A549 (cell line): ENCODE measurements at regions not wholly inside any gene's neighbourhood (a gene's known extent, or its start where the extent isn't known, plus 50 kb on each side); places are given as distances from the start of the nearest gene placed in this dataset.

Experiments
- ATAC-seq, 2 experiments: fragments of 200-7000 bp in 1 of 2; fragments of >200 bp in 1 of 2; cut with Nextera tagmentation in 1 of 2; cut with Tn5 transposase in 1 of 2; 3 replicates each; pipeline versions ENCODE4 v1.8.0 to v1.9.1; 2018 to 2020; ENCODE audit warnings: mild to moderate bottlenecking in 1 of 2, moderate library complexity in 1 of 2
- CTCF ChIA-PET: fragments of 300-600 bp; sonication (Branson Sonifier 250); formaldehyde crosslinking; extraction: SDS; loops from one replicate; lab custom pipeline; 2021; ENCODE audit warnings: antibody characterized with exemption, inconsistent platforms; lab: Yijun Ruan, JAX
- POLR2A ChIA-PET: fragments of 350-600 bp; formaldehyde crosslinking; extraction: SDS; loops from one replicate; lab custom pipeline; 2021; ENCODE audit warnings: antibody characterized with exemption, inconsistent platforms; lab: Yijun Ruan, JAX
- DNase-seq, 2 experiments: peaks; one replicate each; pipeline versions ENCODE4 v3.0.0 to v3.0.0-alpha.2; 2011 to 2016; ENCODE audit warnings: low read depth in 1 of 2, low spot score in 1 of 2
- FAIRE-seq: peaks from 2 replicates; lab custom pipeline; 2011; peaks lifted over from hg19 to GRCh38; lab: Jason Lieb, UNC
- H3K27ac ChIP-seq, 2 experiments: fragments of >200 bp; sonication (Bioruptor Twin); formaldehyde crosslinking; 3 replicates each; pipeline ENCODE4 v1.5.1; 2016 to 2017
- H3K4me1 ChIP-seq: fragments of >200 bp; sonication (Bioruptor Twin); formaldehyde crosslinking; 3 replicates; pipeline ENCODE4 v1.6.1; 2016
- H3K4me2 ChIP-seq: fragments of >200 bp; sonication (Bioruptor Twin); formaldehyde crosslinking; 3 replicates; pipeline ENCODE4 v1.6.1; 2016
- H3K4me3 ChIP-seq: fragments of >200 bp; sonication (Bioruptor Twin); formaldehyde crosslinking; 3 replicates; pipeline ENCODE4 v1.5.1; 2016
- H3K9me3 ChIP-seq: fragments of >200 bp; sonication (Bioruptor Twin); formaldehyde crosslinking; 3 replicates; pipeline ENCODE4 v1.6.1; 2016
- BCL3 ChIP-seq: fragments of >200 bp; sonication (Bioruptor Twin); formaldehyde crosslinking; IDR thresholded peaks from 3 replicates; pipeline ENCODE4 v1.6.1; 2016
- CBX2 ChIP-seq: fragments of 200-600 bp; sonication (generic); IDR thresholded peaks from 2 replicates; pipeline ENCODE4 v1.6.1; 2016; ENCODE audit warnings: low read depth, mild to moderate bottlenecking, borderline replicate concordance
- CBX8 ChIP-seq: fragments of 200-600 bp; sonication (generic); IDR thresholded peaks from 2 replicates; pipeline ENCODE4 v1.6.1; 2016
- CEBPB ChIP-seq, 2 experiments: fragments of >200 bp in 1 of 2; sonication (Bioruptor Twin) in 1 of 2; formaldehyde crosslinking in 1 of 2; IDR thresholded peaks; 2 replicates each; pipeline ENCODE4 v1.6.1; 2012 to 2016
- CHD2 ChIP-seq: fragments of 150-350 bp; IDR thresholded peaks from 2 replicates; pipeline ENCODE4 v1.6.1; 2014; ENCODE audit warnings: low read length; ENCODE audit not compliant: partially characterized antibody
- CHD4 ChIP-seq: fragments of 200-600 bp; sonication (generic); IDR thresholded peaks from 2 replicates; pipeline ENCODE4 v1.6.1; 2016; ENCODE audit warnings: antibody characterized with exemption, mild to moderate bottlenecking, borderline replicate concordance
- CTCF ChIP-seq: fragments of >200 bp; sonication (Bioruptor Twin); formaldehyde crosslinking; IDR thresholded peaks from 3 replicates; pipeline ENCODE4 v1.5.1; 2016
- E2F6 ChIP-seq: IDR thresholded peaks from 2 replicates; pipeline ENCODE4 v1.6.1; 2012; ENCODE audit warnings: low read depth, borderline replicate concordance
- ELK1 ChIP-seq: fragments of 150-350 bp; IDR thresholded peaks from 2 replicates; pipeline ENCODE4 v1.6.1; 2014; ENCODE audit warnings: low read depth, mild to moderate bottlenecking, low read length
- FOSB ChIP-seq: fragments of 250-450 bp; sonication (Bioruptor Pico); IDR thresholded peaks from 2 replicates; pipeline ENCODE4 v1.5.0; 2020; ENCODE audit warnings: mild to moderate bottlenecking, moderate library complexity
- FOXS1 ChIP-seq: fragments of 250-450 bp; sonication (Bioruptor Pico); IDR thresholded peaks from 2 replicates; pipeline ENCODE4 v1.5.0; 2020; ENCODE audit warnings: mild to moderate bottlenecking, moderate library complexity
- HDAC2 ChIP-seq: fragments of 200-600 bp; sonication (generic); IDR thresholded peaks from 2 replicates; pipeline ENCODE4 v1.6.1; 2016
- HOXA7 ChIP-seq: fragments of 250-450 bp; sonication (Bioruptor Pico); IDR thresholded peaks from 2 replicates; pipeline ENCODE4 v1.5.0; 2020; ENCODE audit warnings: mild to moderate bottlenecking, moderate library complexity
- JUNB ChIP-seq: fragments of >200 bp; sonication (Bioruptor Twin); formaldehyde crosslinking; IDR thresholded peaks from 2 replicates; pipeline ENCODE4 v1.6.1; 2016
- KDM1A ChIP-seq: fragments of 200-600 bp; sonication (generic); IDR thresholded peaks from 2 replicates; pipeline ENCODE4 v1.6.1; 2016; ENCODE audit warnings: low read depth, mild to moderate bottlenecking
- KDM5A ChIP-seq: fragments of 200-600 bp; sonication (generic); IDR thresholded peaks from 2 replicates; pipeline ENCODE4 v1.6.1; 2016; ENCODE audit warnings: antibody characterized with exemption, mild to moderate bottlenecking
- MAX ChIP-seq: IDR thresholded peaks from 2 replicates; pipeline ENCODE4 v1.6.1; 2012
- NPAS2 ChIP-seq: fragments of 250-450 bp; sonication (Bioruptor Pico); IDR thresholded peaks from 2 replicates; pipeline ENCODE4 v1.8.0; 2022; ENCODE audit warnings: mild to moderate bottlenecking, moderate library complexity, borderline replicate concordance
- PBX3 ChIP-seq: IDR thresholded peaks from 2 replicates; pipeline ENCODE4 v1.6.1; 2012
- PHF8 ChIP-seq: fragments of 200-600 bp; sonication (generic); IDR thresholded peaks from 2 replicates; pipeline ENCODE4 v1.6.1; 2016; ENCODE audit warnings: low read depth, mild to moderate bottlenecking, antibody characterized with exemption, moderate library complexity, borderline replicate concordance
- RAD21 ChIP-seq, 2 experiments: fragments of >200 bp in 1 of 2; sonication (Bioruptor Twin) in 1 of 2; formaldehyde crosslinking in 1 of 2; IDR thresholded peaks in 1 of 2; conservative IDR thresholded peaks in 1 of 2; 2 replicates in 1 of 2; 3 replicates in 1 of 2; pipeline ENCODE4 v1.6.1; 2012 to 2018; ENCODE audit warnings: inconsistent platforms in 1 of 2
- RARB ChIP-seq: fragments of 250-450 bp; sonication (Bioruptor Pico); IDR thresholded peaks from 2 replicates; pipeline ENCODE4 v1.8.0; 2021; ENCODE audit warnings: mild to moderate bottlenecking, moderate library complexity
- RCOR1 ChIP-seq: fragments of 150-350 bp; IDR thresholded peaks from 2 replicates; pipeline ENCODE4 v1.6.1; 2014; ENCODE audit warnings: antibody characterized with exemption, low read length, low read depth
- RFX5 ChIP-seq: fragments of 450-650 bp; IDR thresholded peaks from 2 replicates; pipeline ENCODE4 v1.7.1; 2014; ENCODE audit warnings: antibody characterized with exemption, mild to moderate bottlenecking, moderate library complexity
- SREBF2 ChIP-seq: fragments of 450-650 bp; IDR thresholded peaks from 2 replicates; pipeline ENCODE4 v1.6.1; 2014; ENCODE audit warnings: mild to moderate bottlenecking, moderate library complexity
- TFCP2L1 ChIP-seq: fragments of 250-450 bp; sonication (Bioruptor Pico); IDR thresholded peaks from 2 replicates; pipeline ENCODE4 v1.5.0; 2021; ENCODE audit warnings: mild to moderate bottlenecking
- ZC3H11A ChIP-seq: fragments of 450-650 bp; IDR thresholded peaks from 2 replicates; pipeline ENCODE4 v1.6.1; 2014; ENCODE audit warnings: antibody characterized with exemption, mild to moderate bottlenecking
- ZNF302 ChIP-seq: fragments of 250-450 bp; sonication (Bioruptor Pico); IDR thresholded peaks from 2 replicates; pipeline ENCODE4 v1.9.0; 2021; ENCODE audit warnings: inconsistent platforms, mild to moderate bottlenecking, moderate library complexity
- ZSCAN20 ChIP-seq: fragments of 250-450 bp; sonication (Bioruptor Pico); IDR thresholded peaks from 2 replicates; pipeline ENCODE4 v1.8.0; 2022; ENCODE audit warnings: mild to moderate bottlenecking, moderate library complexity
- WGBS: methylation state at CpG from one replicate; pipeline ENCODE4 v1.1.6; 2017; ENCODE audit errors: missing lambda C conversion rate; 5-methylcytosine and 5-hydroxymethylcytosine counted together

- no peak overlapping the region for H3K4me2 ChIP-seq
- POLR2A ChIA-PET: no interaction called here
- ATAC-seq (no peak), FAIRE-seq (no peak), DNase-seq (no peak)
- 47% methylated on average over 2 of the region's 2 CpGs for WGBS
- H3K9me3 ChIP-seq: no peaks in the 10 kb centered on the region
- TF ChIP-seq BCL3 (no peak), CBX2 (no peak), TFCP2L1 (CRISPR knock-in tag) (no peak), CBX8 (no peak), KDM1A (no peak), ZSCAN20 (CRISPR knock-in tag) (no peak), HOXA7 (CRISPR knock-in tag) (no peak), ELK1 (no peak), MAX (no peak), RCOR1 (no peak), RAD21 (conservative IDR thresholded peaks at IDR 0.05 in 1 of 2, IDR thresholded peaks at IDR 0.05 in 1 of 2) (no peak), RARB (no peak), NPAS2 (CRISPR knock-in tag) (no peak), JUNB (no peak), CHD4 (no peak), CTCF (no peak), FOXS1 (CRISPR knock-in tag) (no peak), FOSB (CRISPR knock-in tag) (no peak)
- TF ChIP-seq, all 56 proteins: peak for 0
- Histone ChIP-seq H3K4me1 (no peaks in the 10 kb centered on the region), H3K4me3 (no peak overlapping the region), H3K27ac (no peak overlapping the region)
- CTCF ChIA-PET: no interaction called here
These were observed 246.9 kb upstream of the PCDH7 start for GRCh38 chr4:30473225-30473624.

GRCh38 chr4:30495251-30495650, 224.9 kb upstream of the PCDH7 start:
- CTCF ChIA-PET: no interaction called here
- Histone ChIP-seq H3K4me2 (no peak overlapping the region), H3K4me1 (no peaks in the 10 kb centered on the region), H3K27ac (no peak overlapping the region), H3K4me3 (no peak overlapping the region), H3K9me3 (no peaks in the 10 kb centered on the region)
- no peak for FAIRE-seq
- no peak for DNase-seq
- TF ChIP-seq HOXA7 (CRISPR knock-in tag): no peak
- TF ChIP-seq CHD4: no peak
- no peak for TF ChIP-seq CEBPB (IDR thresholded peaks at IDR 0.05)
- TF ChIP-seq HDAC2: no peak
- no peak for TF ChIP-seq E2F6
- TF ChIP-seq RAD21 (conservative IDR thresholded peaks at IDR 0.05 in 1 of 2, IDR thresholded peaks at IDR 0.05 in 1 of 2): no peak
- no peak for TF ChIP-seq ZC3H11A
- TF ChIP-seq NPAS2 (CRISPR knock-in tag): no peak
- TF ChIP-seq PHF8: no peak
- TF ChIP-seq PBX3: no peak
- TF ChIP-seq ZNF302 (CRISPR knock-in tag): no peak
- no peak for TF ChIP-seq TFCP2L1 (CRISPR knock-in tag)
- no peak for TF ChIP-seq KDM5A
- no peak for TF ChIP-seq RFX5
- TF ChIP-seq SREBF2: no peak
- no peak for TF ChIP-seq CHD2
- ATAC-seq: no peak
- 57% methylated on average over 3 of the region's 3 CpGs for WGBS
- POLR2A ChIA-PET: no interaction called here
